NOMO-1 treated with DMSO at 0.1 percent for 48 hours (cell line): ENCODE measurements at regions not wholly inside any gene's neighbourhood (a gene's known extent, or its start where the extent isn't known, plus 50 kb on each side); places are given as distances from the start of the nearest gene placed in this dataset.
"Not testable (repeated sequence)": the region's sequence is repeated elsewhere in the genome, so short reads cannot be mapped to it uniquely, and the experiment has no call there.

Source experiments
- DNase-seq: peaks from one replicate; lab custom pipeline; 2025; ENCODE audit not compliant: unreplicated experiment; lab: John Stamatoyannopoulos, UW

GRCh38 chr10:84626397-84627087, 298.2 kb downstream of the CCSER2 start:
- no peak for DNase-seq

GRCh38 chr10:84632866-84633265, 304.5 kb downstream of the CCSER2 start:
- DNase-seq, result no peak

- DNase-seq, result no peak
Observed at GRCh38 chr10:84634636-84635035, 306.2 kb downstream of the CCSER2 start.

- not testable (repeated sequence) for DNase-seq
Observed at GRCh38 chr10:84650628-84651027, 322.2 kb downstream of the CCSER2 start.

GRCh38 chr10:84654671-84655070, 326.3 kb downstream of the CCSER2 start:
- no peak for DNase-seq

GRCh38 chr10:84659027-84659426, 330.6 kb downstream of the CCSER2 start:
- no peak for DNase-seq

- no peak for DNase-seq
Observed at GRCh38 chr10:84659497-84660439, 331.4 kb downstream of the CCSER2 start.

GRCh38 chr10:84660450-84661159, 332.2 kb downstream of the CCSER2 start:
- DNase-seq, result no peak

GRCh38 chr10:84665211-84665610, 336.8 kb downstream of the CCSER2 start:
- DNase-seq, result no peak

- no peak for DNase-seq
Observed at GRCh38 chr10:84665883-84666463, 337.6 kb downstream of the CCSER2 start.

GRCh38 chr10:84668186-84668763, 339.9 kb downstream of the CCSER2 start:
- DNase-seq, result no peak

GRCh38 chr10:84675060-84675459, 346.7 kb downstream of the CCSER2 start:
- no peak for DNase-seq

- DNase-seq, result no peak
Observed at GRCh38 chr10:84676536-84676935, 348.1 kb downstream of the CCSER2 start.

GRCh38 chr10:84681781-84682180, 353.4 kb downstream of the CCSER2 start:
- no peak for DNase-seq

- DNase-seq, result no peak
Observed at GRCh38 chr10:84683550-84683949, 355.2 kb downstream of the CCSER2 start.

- DNase-seq, result no peak
Observed at GRCh38 chr10:84683980-84684740, 355.8 kb downstream of the CCSER2 start.

GRCh38 chr10:84685047-84685660, 356.8 kb downstream of the CCSER2 start:
- DNase-seq, result no peak

GRCh38 chr10:84693006-84693405, 364.6 kb downstream of the CCSER2 start:
- DNase-seq, result no peak

GRCh38 chr10:84695902-84696301, 367.5 kb downstream of the CCSER2 start:
- no peak for DNase-seq

- DNase-seq, result no peak
Observed at GRCh38 chr10:84696610-84697009, 368.2 kb downstream of the CCSER2 start.
